ENCODE measurements at regions not wholly inside any gene's neighbourhood (a gene's known extent, or its start where the extent isn't known, plus 50 kb on each side); places are given as distances from the start of the nearest gene placed in this dataset.
"Not testable (repeated sequence)": the region's sequence is repeated elsewhere in the genome, so short reads cannot be mapped to it uniquely, and the experiment has no call there.

DNA sequence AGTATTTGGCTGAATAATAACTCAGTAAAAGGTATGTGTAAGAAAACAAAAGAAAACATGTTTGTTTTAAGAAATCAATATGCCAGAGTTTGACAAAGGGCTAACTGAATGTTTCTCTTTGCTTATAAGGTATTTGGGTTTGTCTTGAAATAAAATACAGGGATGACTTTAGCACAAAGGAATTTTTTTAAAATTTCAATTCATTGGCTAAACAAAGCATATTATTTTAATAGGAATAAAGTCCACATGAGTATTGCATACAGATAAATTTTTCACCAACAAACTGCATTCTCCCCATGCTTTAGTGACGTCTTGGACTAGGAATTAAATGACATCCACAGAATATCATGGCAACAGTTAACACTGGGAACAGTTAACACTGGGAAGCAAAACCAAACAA lies 480.0 kb upstream of the JAG1 start:
- DNase-seq: no peak

DNA sequence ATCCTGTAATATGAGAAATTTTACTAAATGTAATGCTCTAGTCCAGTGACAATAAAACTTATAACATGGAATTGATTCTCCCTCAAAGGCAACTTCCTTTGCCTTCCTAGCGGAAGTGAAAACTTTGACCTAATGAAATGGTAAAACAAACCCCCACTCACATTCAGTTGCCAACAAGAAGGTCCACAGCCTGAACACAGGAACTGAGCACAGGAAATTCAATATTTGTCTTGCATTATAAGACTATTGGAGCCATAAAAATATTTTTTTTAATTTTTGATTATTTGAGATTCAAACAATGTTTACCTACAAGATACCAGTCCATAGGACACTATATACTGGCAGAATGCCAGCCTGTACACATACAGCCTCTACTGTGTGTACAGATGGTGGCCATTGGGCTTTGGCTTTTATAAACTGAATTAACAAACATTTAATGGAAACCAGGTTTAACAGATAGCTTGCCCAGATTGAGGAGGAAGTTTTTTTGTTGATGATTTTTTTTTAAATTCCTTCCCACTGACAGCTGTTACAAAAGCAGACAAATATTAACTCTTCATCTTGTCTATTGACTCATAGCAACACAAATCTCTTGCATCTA lies 481.5 kb upstream of the JAG1 start:
- no peak for DNase-seq

DNA sequence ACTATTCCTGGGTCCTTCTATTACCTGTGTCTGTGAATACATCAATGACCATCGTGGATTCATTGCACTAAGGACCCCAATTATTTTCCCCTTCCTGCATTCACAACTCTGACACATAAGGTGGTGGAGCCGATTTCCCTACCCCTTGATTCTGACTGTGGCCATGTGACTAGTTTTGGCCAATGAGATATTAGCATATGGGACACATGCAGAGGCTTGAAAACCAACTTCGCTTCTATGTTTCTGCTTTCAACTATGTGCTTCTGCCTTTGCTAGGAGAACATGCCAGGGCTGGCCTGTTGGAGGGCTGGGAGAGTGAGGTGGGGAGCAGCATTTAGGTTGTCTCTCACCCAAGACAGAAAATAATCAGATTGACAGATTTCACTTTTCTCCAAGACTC lies 483.1 kb upstream of the JAG1 start:
- no peak for DNase-seq

DNA sequence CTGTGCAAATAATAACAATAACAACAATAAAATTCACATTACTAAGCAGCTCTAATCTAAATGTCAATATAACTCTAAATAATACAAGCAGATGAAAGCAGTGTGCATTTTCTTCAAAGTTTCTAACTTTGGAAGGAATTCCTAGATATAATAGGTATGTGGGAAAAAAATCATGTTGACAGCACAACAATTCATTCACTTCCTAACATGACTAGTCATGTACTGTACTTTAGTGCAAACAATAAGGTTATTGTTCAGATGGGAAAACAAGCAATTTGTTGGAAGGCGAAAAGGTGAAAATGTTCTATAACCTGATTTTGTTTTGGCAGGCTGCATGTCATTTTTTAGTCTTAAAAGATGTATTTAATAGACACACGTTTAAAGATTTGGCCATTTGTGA lies 484.3 kb upstream of the JAG1 start:
- no peak for DNase-seq

DNA sequence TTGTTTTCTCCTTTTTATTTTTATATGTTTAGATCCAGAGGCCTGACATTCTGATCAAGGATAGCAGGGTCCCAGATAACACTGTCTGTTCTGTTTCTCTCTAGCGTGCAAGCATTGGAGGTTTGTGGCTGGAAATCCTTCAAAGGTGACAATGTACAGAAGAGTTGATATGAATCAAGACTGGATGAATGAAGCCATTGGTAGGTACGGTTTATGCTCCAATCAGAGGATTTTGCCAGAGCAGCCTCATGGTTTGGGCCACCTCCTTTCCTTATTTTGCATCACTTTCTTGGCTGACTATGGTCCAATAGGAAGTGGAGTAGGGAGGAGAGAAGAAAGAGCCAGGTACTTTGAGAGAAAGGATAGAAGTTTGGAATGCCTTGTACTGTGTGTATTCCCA lies 484.8 kb upstream of the JAG1 start:
- no peak for DNase-seq

DNA sequence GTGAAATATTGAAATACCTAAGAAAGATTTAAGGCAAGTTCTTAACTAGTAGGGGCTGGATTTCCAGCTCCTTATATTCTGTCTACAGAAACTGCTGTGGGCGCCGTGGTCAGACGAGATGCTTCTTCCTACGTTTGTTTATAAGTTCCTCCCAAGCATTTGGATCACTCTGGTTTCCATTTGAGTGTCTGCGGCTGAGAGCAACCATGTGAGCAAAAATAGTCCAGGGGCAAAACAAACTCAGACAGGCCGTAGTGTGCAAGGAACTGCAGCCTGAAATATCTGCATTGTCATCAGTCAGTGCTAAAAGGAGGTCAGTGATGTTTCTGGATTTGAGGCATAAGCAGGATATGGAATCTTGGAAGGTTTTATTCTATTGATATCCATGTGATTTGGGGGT lies 485.9 kb upstream of the JAG1 start:
- no peak for DNase-seq

DNA sequence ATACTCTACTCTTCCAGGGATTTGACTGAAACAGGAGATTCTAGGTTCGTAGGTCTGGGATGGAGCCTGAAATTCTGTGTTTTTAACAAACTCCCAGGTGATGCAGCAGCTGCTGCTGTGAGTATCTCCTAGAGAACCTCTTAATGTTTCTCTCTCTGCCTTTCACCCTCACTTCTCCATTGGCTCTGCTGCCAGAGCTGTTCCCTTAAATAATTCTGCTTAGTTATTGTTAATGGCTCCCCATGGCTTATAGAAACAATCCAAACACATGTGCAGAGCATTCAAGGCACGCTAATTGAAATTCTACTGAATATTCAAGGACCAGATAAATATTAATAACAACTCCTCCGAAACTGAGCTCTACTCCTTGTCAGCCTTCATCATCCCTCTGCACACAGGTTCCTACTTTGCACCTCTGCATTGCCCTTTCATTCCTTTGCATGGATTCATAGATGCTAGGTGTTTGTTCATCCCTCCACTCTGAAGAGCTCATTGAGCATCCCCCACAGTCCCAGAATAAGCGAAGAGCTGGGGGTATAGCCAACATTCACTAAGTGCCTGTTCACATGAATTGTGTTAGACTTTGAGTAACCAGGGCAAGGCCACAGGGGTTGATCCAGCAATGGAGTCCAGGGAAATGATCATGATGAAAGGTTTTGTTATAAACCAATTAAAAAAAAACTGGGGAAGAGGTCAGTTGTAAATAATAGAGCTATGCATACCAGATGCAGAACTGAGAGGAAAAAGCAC lies 488.4 kb upstream of the JAG1 start:
- DNase-seq: no peak

DNA sequence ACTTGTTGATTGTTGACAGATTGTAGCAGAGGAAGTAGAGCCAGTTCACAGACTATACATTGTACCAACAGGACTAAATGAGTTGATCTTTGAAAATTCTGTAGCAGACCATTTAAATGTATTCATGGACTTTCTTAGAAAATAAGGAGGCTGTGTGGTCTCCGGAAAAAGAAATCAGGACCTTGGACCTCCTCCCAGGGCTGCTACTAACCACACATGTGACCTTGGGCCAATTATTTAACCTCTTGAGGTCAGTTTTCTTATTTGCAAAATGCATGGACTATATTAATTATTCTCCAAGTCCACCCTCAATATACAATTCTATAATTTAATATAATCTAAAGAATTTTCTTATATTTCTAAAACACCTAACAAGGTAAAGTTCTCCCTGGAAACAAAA lies 492.0 kb upstream of the JAG1 start:
- DNase-seq: no peak

DNA sequence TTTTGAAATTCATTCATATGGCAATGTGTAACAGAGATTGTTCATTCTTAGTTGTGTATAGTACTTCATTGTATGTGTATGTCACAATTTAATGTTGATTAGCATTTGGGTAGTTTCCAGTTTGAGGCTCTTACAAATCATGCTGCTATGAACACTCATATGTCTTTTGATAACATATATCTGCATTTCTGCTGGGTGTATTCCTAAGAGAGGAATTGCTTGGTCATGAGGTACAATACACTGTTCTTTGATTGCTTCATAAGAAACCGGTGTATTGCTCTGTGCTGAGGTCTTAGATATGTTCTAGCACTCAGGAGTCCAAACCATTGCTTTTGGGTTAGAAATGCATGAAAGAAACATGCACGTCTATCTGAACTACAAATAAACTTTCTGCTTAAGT lies 492.9 kb upstream of the JAG1 start:
- no peak for DNase-seq

DNA sequence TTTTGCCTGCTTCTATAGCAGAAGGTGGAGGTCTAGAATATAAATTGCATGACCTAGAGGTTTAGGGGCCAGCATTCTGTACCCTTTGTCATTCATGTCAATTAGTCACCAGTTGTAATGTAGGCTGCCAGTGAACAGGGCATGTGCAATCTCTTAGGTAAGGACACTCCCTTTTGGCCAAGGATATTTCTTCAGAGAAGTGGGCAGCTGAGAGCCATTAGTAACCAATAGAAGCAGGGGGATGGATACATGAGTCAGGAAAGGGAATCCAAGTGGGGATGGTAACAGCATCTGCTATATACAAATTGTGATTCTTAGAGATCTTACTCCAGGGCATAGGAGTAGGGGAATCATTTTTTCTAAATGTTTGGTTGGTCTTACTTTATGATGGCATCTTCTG lies 494.2 kb upstream of the JAG1 start:
- no peak for DNase-seq

DNA sequence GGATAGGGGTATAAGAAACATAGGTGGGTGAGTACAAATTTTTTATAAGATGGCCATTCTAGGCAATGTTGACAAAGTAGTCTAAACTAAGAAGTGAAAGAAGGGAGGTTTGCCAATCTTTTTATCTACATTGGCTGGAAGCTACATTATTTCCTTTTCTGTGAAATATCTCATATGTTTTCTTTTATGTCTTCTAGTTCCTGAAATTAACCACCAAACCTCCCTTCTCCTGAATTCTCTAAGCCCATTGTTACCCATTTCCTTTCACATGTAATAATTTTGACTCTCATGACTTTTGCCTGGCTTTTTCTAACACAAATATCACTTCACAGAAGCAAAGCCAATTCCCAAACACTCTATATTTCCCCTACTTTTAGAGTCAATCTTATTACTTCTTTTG lies 496.2 kb upstream of the JAG1 start:
- no peak for DNase-seq

DNA sequence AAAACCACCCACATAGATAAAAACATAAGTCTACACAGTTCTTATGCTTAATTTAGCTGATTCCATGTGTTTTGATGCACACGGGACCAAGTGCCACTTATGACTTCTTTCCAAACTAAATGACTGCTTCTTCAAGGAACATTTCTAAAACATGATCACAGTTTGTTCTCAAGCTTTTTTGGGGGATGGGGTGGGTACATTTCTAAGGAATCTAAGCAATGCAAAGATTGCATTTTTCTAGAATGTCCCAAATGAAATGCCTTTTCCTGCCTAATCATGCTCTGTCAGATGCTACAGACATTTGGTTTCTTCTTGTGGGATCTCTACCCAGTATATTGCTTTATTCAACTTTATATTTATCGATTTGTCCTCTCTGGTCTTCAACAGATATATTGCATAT lies 496.8 kb upstream of the JAG1 start:
- no peak for DNase-seq

DNA sequence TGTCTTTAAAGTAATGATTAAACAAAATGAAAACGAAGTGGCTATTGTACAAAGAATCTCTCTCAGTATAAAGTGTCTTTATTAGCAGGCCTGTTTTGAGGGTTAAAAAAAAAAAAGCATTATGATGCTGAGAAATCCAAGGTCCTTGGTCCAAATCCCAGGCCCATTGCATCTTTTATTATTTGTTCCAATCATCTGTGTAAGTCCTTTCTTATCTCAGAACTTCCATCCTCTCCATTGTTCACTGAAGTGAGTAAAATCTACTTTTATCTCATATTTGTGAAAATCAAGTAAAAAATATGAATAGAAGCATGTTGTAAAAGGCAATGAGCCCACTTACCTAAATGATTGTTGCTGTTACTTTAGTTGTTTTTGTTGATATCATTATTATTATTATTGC lies 499.1 kb upstream of the JAG1 start:
- no peak for DNase-seq

DNA sequence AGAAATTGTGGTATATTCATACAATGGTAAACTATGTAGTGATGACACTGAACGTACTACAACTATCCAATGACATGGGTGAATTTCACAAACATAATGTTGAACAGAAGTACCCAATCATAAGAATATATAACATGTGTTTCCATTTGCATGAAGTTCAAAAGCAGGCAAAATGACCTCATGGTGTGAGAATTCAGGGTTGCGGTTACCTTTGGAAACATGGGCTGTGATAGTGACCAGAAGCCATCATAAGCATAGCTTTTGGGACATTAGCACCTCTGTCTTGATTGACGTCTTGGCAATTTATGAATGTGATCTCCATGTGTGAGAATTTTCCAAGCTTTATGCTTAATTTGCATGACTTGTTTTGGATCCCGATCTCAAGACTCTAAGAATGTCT lies 500.1 kb upstream of the JAG1 start:
- DNase-seq: no peak

DNA sequence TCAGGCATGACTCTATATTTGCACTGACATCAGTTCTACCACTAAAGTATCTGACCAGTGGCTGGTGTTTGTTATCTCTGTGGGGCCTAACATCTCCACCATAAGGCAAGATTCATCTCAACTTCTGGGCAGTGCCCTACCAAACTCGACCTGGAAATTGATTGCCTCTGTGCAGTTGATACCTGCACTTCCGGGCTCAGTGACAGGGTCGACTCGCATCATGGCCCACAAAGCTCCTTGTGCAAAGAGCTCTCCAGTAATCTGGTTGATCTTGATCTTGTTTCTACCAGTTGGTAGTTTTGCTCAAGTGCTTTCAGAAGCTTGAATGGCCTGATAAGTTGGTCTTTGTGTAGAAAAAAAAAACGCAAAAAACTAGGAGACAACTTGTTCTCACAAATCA lies 501.1 kb upstream of the JAG1 start:
- DNase-seq: no peak

DNA sequence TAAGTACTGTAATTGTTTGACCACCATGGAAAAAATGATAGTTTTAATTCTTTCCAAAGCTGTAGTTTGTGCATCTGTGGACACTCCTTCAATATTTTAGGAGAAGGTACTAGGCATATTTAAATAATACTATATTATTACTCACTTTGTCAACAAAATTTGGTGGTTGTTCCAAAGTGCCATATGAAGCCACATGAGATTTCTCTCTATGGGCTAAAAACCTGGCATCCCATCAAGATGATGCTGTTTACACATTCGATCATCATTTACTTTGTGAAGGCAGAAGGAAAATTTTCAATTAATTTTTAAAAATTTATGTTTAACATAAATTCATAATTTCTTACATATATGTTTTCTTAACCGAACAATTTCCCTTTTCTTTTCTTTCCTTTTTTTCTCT lies 502.6 kb upstream of the JAG1 start:
- no peak for DNase-seq

DNA sequence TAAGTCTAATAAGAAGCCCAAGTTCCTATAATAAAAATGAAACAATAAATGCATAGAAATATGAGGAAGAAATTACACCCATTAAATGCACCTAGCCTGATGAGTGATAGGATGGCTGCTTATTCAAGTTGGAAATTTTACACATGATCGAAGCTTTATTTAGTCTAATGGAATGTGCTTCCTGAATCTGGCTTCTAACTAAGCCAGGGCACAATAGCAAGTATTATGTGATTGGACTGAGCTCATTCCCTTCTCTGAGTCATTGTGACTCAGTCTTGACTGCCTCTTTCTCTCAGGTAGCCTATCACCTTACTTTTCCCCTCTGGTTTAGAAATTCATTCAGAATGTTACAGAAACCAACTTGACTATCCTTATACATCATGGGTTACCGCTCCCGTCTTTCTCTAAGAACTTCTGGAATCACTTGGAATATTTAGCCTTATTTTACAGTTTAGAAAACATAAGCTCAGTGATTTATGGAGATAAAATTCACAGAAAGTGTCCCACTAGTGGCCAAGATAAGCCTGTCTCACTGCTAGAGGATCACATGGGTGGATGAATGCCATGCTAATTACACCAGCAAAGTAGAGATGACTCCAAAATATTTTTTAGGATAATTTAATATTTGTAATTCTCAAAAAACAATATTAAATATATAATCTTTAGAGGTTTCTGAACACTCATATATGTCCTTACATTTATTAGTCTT lies 505.3 kb upstream of the JAG1 start:
- DNase-seq: no peak

DNA sequence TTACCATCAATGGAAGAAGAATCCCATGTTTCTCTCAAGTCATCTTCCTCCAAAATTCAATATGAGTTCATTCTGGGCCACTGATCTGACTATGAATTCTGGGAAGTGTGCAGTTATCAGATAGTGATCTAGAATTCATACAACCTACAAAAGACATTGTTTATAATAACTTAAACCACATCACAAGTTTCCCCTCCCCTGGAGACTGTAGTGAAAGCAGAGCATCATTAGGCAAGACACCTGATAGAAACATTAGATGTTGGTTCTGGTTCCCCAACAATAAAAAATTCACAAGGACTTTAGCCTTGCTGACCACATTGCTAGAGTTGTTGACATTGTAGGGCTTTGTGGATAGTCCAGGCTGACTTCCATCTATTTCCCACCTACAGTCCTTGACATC lies 506.4 kb upstream of the JAG1 start:
- no peak for DNase-seq

DNA sequence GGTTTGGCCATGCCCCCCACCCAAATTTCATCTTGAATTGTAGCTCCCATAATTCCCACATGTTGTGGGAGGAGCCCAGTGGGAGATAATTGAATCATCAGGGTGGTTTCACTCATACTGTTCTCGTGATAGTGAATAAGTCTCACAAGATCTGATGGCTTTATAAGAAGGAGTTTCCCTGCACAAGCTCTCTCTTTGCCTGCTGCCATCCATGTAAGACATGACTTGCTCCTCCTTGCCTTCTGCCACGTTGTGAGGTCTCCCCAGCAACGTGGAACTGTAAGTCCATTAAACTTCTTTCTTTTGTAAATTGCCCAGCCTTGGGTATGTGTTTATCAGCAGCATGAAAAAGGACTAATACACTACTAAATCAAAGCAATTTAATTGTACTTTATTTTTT lies 507.3 kb upstream of the JAG1 start:
- not testable (repeated sequence) for DNase-seq

DNA sequence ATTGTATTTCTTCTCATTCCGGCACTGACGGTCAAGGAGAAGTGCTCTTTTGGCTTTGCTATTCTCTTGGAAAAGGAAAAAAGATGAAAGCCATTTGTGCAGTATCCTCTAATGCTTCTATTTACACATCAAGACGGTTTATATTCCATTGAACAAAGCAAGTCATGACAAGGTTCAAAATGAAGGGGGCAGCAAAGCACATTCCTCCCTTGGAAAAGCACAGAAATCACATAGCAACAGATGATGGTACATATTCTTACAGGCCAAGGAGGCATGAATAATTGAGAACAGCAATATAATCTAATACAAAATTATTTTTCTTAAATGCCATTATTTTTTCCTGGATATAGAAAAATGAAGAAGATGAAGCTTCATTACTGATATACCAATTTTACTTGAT lies 508.2 kb upstream of the JAG1 start:
- DNase-seq: no peak

DNA sequence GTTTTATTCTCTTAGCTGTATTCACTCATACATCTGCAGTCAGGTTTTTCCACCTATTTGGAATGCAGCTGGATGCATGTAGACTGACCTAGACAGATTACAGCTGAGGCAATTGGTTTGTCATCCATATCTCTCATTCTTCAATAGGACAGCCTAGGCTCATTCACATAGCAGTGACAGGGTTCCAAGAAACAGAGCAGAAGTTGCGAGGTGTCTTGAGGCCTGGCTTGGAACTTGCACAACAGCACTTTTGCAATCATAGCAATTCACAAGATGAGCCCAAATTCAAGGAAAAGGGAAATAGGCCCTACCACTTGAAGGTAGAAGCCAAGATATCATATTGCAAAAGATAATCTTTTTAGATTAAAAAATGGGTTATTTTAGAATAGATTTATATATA lies 508.9 kb upstream of the JAG1 start:
- DNase-seq: peak in 1 of 2 experiments; percentile 18

DNA sequence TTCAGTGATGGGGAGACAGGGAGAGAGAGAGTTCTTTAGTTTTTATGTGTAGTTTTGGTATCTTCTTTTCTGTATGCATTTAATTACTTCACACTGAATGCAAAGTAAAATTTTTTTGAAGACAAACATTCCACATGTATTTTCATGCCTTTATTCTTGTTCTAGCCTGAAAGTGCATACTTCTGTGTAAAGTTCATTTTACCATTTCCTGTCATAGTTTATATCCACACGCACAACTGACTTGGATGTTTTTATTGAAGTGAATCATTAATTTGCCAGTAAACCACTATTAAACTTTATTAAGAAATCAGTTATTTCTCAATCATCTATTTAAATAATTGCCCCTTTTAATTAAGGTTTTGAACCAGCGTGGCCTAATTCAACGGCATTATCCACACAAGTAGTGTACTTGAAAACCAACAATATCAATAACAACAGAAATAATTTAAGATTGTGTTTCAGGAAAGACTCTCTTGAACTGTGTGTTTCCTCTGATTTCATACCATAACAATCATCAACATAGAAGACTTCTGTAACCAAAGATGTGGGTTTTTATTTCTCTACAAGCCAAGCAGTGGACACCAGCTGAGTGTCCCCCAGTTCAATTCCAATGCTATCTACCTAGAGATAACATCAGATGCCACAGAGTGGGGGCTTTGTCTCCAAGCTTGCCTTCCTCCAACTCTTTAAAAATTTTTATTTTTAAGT lies 512.7 kb upstream of the JAG1 start:
- no peak for DNase-seq

DNA sequence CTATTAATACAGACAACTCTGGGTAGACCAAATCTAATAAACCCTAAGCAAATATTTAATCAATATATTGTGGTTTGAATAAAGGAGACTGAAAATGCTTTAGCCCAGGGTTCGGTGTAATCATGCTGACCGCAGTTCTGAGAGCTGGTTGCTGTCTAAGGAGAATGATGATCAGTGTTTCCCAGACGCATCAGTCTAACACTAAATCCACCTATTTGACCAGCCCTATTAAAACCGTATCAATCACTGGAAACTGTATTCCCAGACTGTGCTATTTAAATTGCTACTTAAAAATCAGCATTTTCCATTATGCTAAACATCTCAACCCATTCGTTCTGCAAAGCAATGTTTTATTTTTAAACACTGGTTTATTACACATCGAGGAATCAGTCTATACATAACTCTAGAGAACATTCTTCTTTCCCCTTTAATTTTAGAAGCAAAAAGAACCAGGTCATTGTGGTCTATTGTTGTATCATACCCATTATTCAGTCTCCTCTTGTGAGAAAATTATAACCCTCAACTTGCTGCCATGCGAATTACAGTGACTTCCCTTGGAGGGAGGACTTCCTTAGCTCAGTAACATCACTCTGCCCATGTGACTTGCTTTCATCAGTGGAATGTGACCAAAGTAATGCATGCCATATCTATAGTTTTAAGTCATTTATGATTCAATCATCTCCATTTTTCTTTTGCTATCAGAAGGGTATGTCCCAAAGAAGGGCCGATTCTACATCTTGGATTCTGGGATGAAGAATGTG lies 515.2 kb upstream of the JAG1 start:
- no peak for DNase-seq
